Amygdala (tissue), 56 donors: ENCODE measurements at regions not wholly inside any gene's neighbourhood (a gene's known extent, or its start where the extent isn't known, plus 50 kb on each side); places are given as distances from the start of the nearest gene placed in this dataset.
A peak's percentile ranks its signal among the peaks of the same experiment; 100 is the strongest.
"Not testable (repeated sequence)": the region's sequence is repeated elsewhere in the genome, so short reads cannot be mapped to it uniquely, and the experiment has no call there.

Source experiments
- DNase-seq, 56 donors: peaks; one replicate each; lab custom pipeline; 2025; lab: John Stamatoyannopoulos, UW

GRCh38 chr9:102035929-102036328 is 297.5 kb upstream of the GRIN3A start:
- no peak for DNase-seq

GRCh38 chr9:102032614-102033013 is 294.2 kb upstream of the GRIN3A start:
- DNase-seq, result no peak

- no peak for DNase-seq
Observed at GRCh38 chr9:102000956-102001355, 262.5 kb upstream of the GRIN3A start.

DNA sequence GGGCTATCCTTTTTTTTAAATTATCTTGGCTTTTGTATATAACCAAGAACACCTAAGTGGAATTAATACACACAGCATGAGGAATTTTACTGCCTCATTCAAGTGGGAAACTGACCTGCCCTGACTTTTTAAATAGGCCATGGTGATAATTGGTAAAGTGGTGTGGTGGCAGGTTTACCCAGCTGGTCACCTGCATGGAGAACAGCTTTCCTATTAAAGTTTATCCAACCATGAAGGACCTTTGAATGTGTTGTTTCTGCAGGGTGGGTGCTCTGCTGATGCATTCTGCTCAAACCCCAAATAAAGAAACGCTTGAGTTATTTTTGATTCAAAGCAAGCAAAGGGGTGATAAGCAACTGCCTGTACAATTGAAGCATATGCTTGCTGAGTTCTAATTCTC is 261.0 kb upstream of the GRIN3A start:
- DNase-seq, result no peak

- no peak for DNase-seq
Observed at GRCh38 chr9:101995231-101995630, 256.8 kb upstream of the GRIN3A start.

DNA sequence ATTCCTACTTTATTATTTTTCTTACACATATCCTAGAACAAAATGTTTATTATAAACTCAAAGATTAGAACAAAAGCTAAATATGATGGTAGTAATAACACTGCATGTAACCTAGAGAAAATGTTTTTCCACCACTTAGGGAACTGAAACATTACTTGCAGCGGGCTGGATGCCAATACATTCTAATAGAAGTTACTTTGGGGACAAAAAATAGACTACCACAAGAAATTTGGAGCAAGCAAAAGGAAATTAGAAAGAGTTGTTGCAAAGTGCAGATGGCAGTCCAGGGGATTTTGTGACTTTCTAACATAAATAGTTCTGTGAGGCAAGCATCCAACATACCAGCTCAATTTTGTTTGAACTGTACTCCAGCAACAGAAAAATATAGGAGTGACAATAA is 255.3 kb upstream of the GRIN3A start:
- DNase-seq, result no peak

GRCh38 chr9:101991926-101992325 is 253.5 kb upstream of the GRIN3A start:
- no peak for DNase-seq

DNA sequence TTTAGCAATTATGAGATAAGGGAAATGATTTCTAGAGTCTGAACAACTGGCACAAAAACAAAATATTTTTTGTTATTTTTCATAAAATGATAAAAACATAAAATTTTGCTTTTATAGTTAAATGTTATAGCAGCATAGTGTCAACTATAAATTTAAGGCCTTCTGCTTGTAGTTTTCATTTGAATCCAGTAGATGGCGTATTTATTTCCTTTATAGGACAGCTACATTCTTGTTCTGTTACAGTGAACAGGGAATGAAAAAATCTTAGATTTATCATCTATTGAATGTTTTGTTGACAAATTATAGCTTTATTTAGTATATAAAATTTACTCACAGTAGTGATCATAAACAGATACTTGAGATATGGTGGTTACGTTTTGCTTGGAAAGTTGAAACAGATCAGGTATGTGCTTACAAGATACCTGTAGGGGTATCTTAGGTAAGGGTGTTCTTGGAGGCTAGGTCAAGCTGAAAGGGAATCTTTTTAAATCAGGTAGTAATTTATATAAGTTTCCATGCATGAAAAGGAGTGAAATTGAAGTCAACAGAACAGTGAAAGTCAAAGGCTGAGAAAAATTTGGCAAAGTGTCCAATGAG is 239.3 kb upstream of the GRIN3A start:
- no peak for DNase-seq

GRCh38 chr9:101970609-101971008 is 232.2 kb upstream of the GRIN3A start:
- DNase-seq, result no peak

DNA sequence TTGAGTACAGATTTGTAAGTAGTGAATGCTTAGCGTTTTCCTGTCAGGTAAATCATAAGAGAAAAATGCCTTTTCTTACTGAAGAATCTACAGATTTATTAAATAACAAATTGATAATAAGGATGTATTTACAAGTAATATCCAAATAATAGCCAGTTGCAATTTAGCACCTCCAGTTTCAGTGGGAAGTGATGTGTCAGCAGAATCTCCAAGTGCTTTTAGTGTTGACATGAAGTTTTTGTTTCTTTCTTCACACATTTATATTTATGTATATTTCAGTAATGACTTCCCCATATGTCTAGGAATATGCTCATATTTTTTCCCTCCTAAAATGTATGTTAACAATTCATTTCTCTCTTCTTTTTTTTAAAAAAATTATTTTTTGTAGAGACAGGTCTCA is 229.9 kb upstream of the GRIN3A start:
- no peak for DNase-seq

- DNase-seq, result no peak
Observed at GRCh38 chr9:101966691-101967090, 228.2 kb upstream of the GRIN3A start.

DNA sequence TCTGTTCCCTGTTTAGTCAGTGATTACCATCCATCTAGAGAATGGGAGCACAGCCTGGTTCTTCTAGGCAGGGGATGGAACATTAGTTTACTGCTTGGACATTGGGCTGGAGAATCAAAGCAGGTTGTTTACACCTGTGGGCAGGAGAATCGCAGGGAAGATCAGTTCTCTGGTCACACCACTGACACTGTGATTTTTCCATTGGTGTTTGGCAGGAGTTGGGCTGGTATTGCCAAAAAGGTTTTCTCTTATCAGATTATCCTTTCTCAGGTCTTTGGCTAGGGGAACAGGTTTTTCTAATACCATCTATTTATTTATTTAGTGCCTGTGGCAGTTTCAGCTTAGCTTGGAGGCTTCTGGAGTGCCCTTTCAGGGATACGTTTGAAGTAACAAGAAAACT is 219.3 kb upstream of the GRIN3A start:
- DNase-seq, result no peak

DNA sequence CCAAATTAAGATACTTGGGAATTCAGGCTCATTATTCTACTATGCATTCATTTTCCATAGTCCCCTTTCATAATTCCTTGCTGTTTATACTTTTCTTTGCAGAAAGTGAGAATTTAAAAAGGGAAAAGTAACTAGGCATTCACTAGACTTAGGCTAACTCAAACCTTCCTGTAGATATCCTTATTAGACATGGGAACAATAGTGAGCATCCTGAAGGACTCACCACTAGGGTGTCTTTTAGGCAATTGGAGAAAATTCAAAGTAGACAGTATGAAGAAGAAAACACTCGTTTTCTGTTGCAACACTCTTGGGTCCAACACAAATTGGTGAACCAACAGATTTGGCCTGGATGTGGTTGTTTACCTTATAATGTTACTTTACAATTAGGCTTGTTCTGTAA is 213.2 kb upstream of the GRIN3A start:
- no peak for DNase-seq

GRCh38 chr9:101931756-101932155 is 193.3 kb upstream of the GRIN3A start:
- peak in 1 of 56 donors; percentile 1 for DNase-seq

- DNase-seq, result no peak
Observed at GRCh38 chr9:101930783-101931182, 192.3 kb upstream of the GRIN3A start.

GRCh38 chr9:101925498-101925897 is 187.1 kb upstream of the GRIN3A start:
- DNase-seq, result no peak

- no peak for DNase-seq
Observed at GRCh38 chr9:101923451-101923850, 185.0 kb upstream of the GRIN3A start.

- DNase-seq, result not testable (repeated sequence)
Observed at GRCh38 chr9:101916948-101917347, 178.5 kb upstream of the GRIN3A start.

DNA sequence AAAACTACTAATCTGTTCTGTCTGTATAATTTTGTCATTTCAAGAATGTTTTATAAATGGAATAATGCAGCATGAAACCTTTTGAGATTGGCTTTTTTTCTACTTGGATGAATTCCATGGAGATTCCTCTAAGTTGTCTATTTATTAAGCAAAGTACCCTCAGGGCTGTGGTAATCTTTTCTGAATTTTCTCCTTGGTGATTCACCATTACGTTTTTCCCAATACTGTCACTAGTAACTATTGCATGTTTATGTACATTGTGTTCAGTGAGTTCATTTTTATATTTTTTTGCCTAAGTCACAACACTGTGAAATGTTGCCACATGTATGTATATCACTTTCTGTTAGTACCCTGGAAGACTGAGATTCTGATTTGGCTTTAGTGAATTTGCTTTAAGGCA is 177.0 kb upstream of the GRIN3A start:
- no peak for DNase-seq

GRCh38 chr9:101912698-101913097 is 174.3 kb upstream of the GRIN3A start:
- DNase-seq, result no peak

- DNase-seq, result no peak
Observed at GRCh38 chr9:101907466-101907865, 169.0 kb upstream of the GRIN3A start.

DNA sequence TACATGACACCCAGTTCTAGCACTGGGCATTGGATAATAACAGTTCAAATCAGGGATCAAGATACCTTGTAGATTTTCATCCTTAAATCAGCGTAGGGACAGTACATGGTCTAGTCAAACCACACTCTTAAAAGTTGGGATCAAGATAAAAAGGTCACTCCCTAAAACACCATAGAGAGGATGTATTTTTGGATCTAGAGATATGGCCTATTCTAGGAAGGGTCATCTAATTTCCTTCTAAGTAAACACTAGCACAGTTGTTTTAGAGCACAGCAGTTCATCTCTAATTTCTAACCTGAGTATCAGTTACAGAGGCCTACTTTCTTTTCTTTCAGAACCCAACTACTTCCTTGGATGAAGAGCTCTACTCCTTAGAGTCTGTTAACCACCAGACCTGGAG is 166.4 kb upstream of the GRIN3A start:
- no peak for DNase-seq

GRCh38 chr9:101902051-101902450 is 163.6 kb upstream of the GRIN3A start:
- no peak for DNase-seq
